MG63 (cell line): ENCODE measurements at regions not wholly inside any gene's neighbourhood (a gene's known extent, or its start where the extent isn't known, plus 50 kb on each side); places are given as distances from the start of the nearest gene placed in this dataset.

Experiments
- DNase-seq: peaks from one replicate; pipeline ENCODE4 v3.0.0-alpha.2; 2020
- H3K27me3 ChIP-seq: fragments of 250-450 bp; sonication (Bioruptor Pico); 2 replicates; pipeline ENCODE4 v1.5.1; 2020; ENCODE audit warnings: mild to moderate bottlenecking, moderate library complexity
- H3K36me3 ChIP-seq: fragments of 250-450 bp; sonication (Bioruptor Pico); 2 replicates; pipeline ENCODE4 v1.5.1; 2020; ENCODE audit warnings: mild to moderate bottlenecking, moderate library complexity
- H3K4me3 ChIP-seq: fragments of 250-450 bp; sonication (Bioruptor Pico); 2 replicates; pipeline ENCODE4 v1.5.1; 2020; ENCODE audit warnings: mild to moderate bottlenecking, moderate library complexity
- H3K9me3 ChIP-seq: fragments of 250-450 bp; sonication (Bioruptor Pico); 2 replicates; pipeline ENCODE4 v1.5.1; 2020; ENCODE audit warnings: mild to moderate bottlenecking, moderate library complexity

GRCh38 chr5:128762661-128763306 is 202.5 kb upstream of the SLC27A6 start:
- DNase-seq, result no peak
- no peak overlapping the region for H3K4me3 ChIP-seq
- H3K36me3 ChIP-seq, result no peaks in the 10 kb centered on the region
- no peaks in the 10 kb centered on the region for H3K27me3 ChIP-seq
- no peaks in the 10 kb centered on the region for H3K9me3 ChIP-seq

- no peak overlapping the region for H3K4me3 ChIP-seq
- H3K9me3 ChIP-seq, result no peaks in the 10 kb centered on the region
- H3K36me3 ChIP-seq, result no peaks in the 10 kb centered on the region
- H3K27me3 ChIP-seq, result no peaks in the 10 kb centered on the region
- DNase-seq, result peak; percentile 26
These were observed 202.0 kb upstream of the SLC27A6 start for GRCh38 chr5:128763321-128763720.

- H3K4me3 ChIP-seq, result no peak overlapping the region
- DNase-seq, result peak; percentile 70
These were observed 200.5 kb upstream of the SLC27A6 start for GRCh38 chr5:128764601-128765310.

GRCh38 chr5:128765448-128766061 is 199.7 kb upstream of the SLC27A6 start:
- DNase-seq, result peak; percentile 66
- H3K9me3 ChIP-seq, result no peaks in the 10 kb centered on the region
- H3K4me3 ChIP-seq, result no peak overlapping the region
- H3K27me3 ChIP-seq, result no peaks in the 10 kb centered on the region
- no peaks in the 10 kb centered on the region for H3K36me3 ChIP-seq

More at GRCh38 chr5:128764601-128765310, 200.5 kb upstream of the SLC27A6 start:
- H3K9me3 ChIP-seq, result no peaks in the 10 kb centered on the region
- no peaks in the 10 kb centered on the region for H3K36me3 ChIP-seq
- no peaks in the 10 kb centered on the region for H3K27me3 ChIP-seq

- Histone ChIP-seq H3K36me3 (no peaks in the 10 kb centered on the region), H3K9me3 (no peaks in the 10 kb centered on the region), H3K4me3 (no peak overlapping the region), H3K27me3 (no peaks in the 10 kb centered on the region)
- DNase-seq, result no peak
These were observed 198.9 kb upstream of the SLC27A6 start for GRCh38 chr5:128766406-128766805.

GRCh38 chr5:128770907-128771306 is 194.4 kb upstream of the SLC27A6 start:
- no peaks in the 10 kb centered on the region for H3K9me3 ChIP-seq
- no peak overlapping the region for H3K4me3 ChIP-seq
- H3K36me3 ChIP-seq, result no peaks in the 10 kb centered on the region
- H3K27me3 ChIP-seq, result no peaks in the 10 kb centered on the region
- no peak for DNase-seq

GRCh38 chr5:128772356-128772755 is 192.9 kb upstream of the SLC27A6 start:
- H3K27me3 ChIP-seq, result no peaks in the 10 kb centered on the region
- no peak overlapping the region for H3K4me3 ChIP-seq
- no peaks in the 10 kb centered on the region for H3K9me3 ChIP-seq
- no peaks in the 10 kb centered on the region for H3K36me3 ChIP-seq
- DNase-seq, result no peak

GRCh38 chr5:128773378-128773777 is 191.9 kb upstream of the SLC27A6 start:
- DNase-seq, result no peak
- Histone ChIP-seq H3K27me3 (no peaks in the 10 kb centered on the region), H3K9me3 (no peaks in the 10 kb centered on the region), H3K4me3 (no peak overlapping the region), H3K36me3 (no peaks in the 10 kb centered on the region)

- H3K36me3 ChIP-seq, result no peaks in the 10 kb centered on the region
- DNase-seq, result peak; percentile 14
- no peak overlapping the region for H3K4me3 ChIP-seq
- no peaks in the 10 kb centered on the region for H3K9me3 ChIP-seq
- no peaks in the 10 kb centered on the region for H3K27me3 ChIP-seq
These were observed 190.7 kb upstream of the SLC27A6 start for GRCh38 chr5:128774605-128775004.

- no peaks in the 10 kb centered on the region for H3K36me3 ChIP-seq
- no peaks in the 10 kb centered on the region for H3K9me3 ChIP-seq
- H3K27me3 ChIP-seq, result no peaks in the 10 kb centered on the region
- DNase-seq, result no peak
- H3K4me3 ChIP-seq, result no peak overlapping the region
These were observed 189.7 kb upstream of the SLC27A6 start for GRCh38 chr5:128775558-128775957.

GRCh38 chr5:128777052-128777451 is 188.2 kb upstream of the SLC27A6 start:
- Histone ChIP-seq H3K4me3 (no peak overlapping the region), H3K36me3 (no peaks in the 10 kb centered on the region), H3K9me3 (no peaks in the 10 kb centered on the region), H3K27me3 (no peaks in the 10 kb centered on the region)
- no peak for DNase-seq

- H3K27me3 ChIP-seq, result no peaks in the 10 kb centered on the region
- no peak overlapping the region for H3K4me3 ChIP-seq
- no peaks in the 10 kb centered on the region for H3K36me3 ChIP-seq
- no peak for DNase-seq
- no peaks in the 10 kb centered on the region for H3K9me3 ChIP-seq
These were observed 186.8 kb upstream of the SLC27A6 start for GRCh38 chr5:128778474-128778873.

- Histone ChIP-seq H3K9me3 (no peaks in the 10 kb centered on the region), H3K36me3 (no peaks in the 10 kb centered on the region), H3K4me3 (no peak overlapping the region), H3K27me3 (no peaks in the 10 kb centered on the region)
- peak; percentile 96 for DNase-seq
These were observed 182.8 kb upstream of the SLC27A6 start for GRCh38 chr5:128782446-128782845.

GRCh38 chr5:128784726-128785125 is 180.6 kb upstream of the SLC27A6 start:
- Histone ChIP-seq H3K9me3 (no peaks in the 10 kb centered on the region), H3K36me3 (no peaks in the 10 kb centered on the region), H3K27me3 (no peaks in the 10 kb centered on the region), H3K4me3 (no peak overlapping the region)
- DNase-seq, result no peak

- no peak for DNase-seq
- H3K36me3 ChIP-seq, result no peaks in the 10 kb centered on the region
- H3K4me3 ChIP-seq, result no peak overlapping the region
- H3K9me3 ChIP-seq, result no peaks in the 10 kb centered on the region
- no peaks in the 10 kb centered on the region for H3K27me3 ChIP-seq
These were observed 174.0 kb upstream of the SLC27A6 start for GRCh38 chr5:128791312-128791711.

- no peak for DNase-seq
- H3K9me3 ChIP-seq, result no peaks in the 10 kb centered on the region
These were observed 168.8 kb upstream of the SLC27A6 start for GRCh38 chr5:128796506-128796905.

GRCh38 chr5:128798871-128799270 is 166.4 kb upstream of the SLC27A6 start:
- Histone ChIP-seq H3K9me3 (no peaks in the 10 kb centered on the region), H3K36me3 (no peaks in the 10 kb centered on the region), H3K27me3 (no peaks in the 10 kb centered on the region), H3K4me3 (no peak overlapping the region)
- no peak for DNase-seq

More at GRCh38 chr5:128796506-128796905, 168.8 kb upstream of the SLC27A6 start:
- Histone ChIP-seq H3K4me3 (no peak overlapping the region), H3K27me3 (no peaks in the 10 kb centered on the region), H3K36me3 (no peaks in the 10 kb centered on the region)

- no peak for DNase-seq
These were observed 165.3 kb upstream of the SLC27A6 start for GRCh38 chr5:128799945-128800344.

More at GRCh38 chr5:128799945-128800344, 165.3 kb upstream of the SLC27A6 start:
- Histone ChIP-seq H3K9me3 (no peaks in the 10 kb centered on the region), H3K27me3 (no peaks in the 10 kb centered on the region), H3K4me3 (no peak overlapping the region), H3K36me3 (no peaks in the 10 kb centered on the region)
